Kidney (tissue), 13 donors: ENCODE measurements at regions not wholly inside any gene's neighbourhood (a gene's known extent, or its start where the extent isn't known, plus 50 kb on each side); places are given as distances from the start of the nearest gene placed in this dataset.
"Not testable (repeated sequence)": the region's sequence is repeated elsewhere in the genome, so short reads cannot be mapped to it uniquely, and the experiment has no call there.

Source experiments
- DNase-seq, 5 donors: peaks; one replicate each; pipeline ENCODE4 v3.0.0-alpha.2; 2013 to 2020
- FAIRE-seq: peaks from 2 replicates; lab custom pipeline; 2012; peaks lifted over from hg19 to GRCh38; lab: Jason Lieb, UNC
- H3K27ac ChIP-seq, 2 donors: one replicate each; pipeline ENCODE4 v1.7.0; 2013; ENCODE audit warnings: low read depth in 2 of 2, low read length in 2 of 2, inconsistent platforms in 1 of 2
- H3K27me3 ChIP-seq: one replicate; pipeline ENCODE4 v1.7.1; 2013; ENCODE audit warnings: low read length, inconsistent platforms; ENCODE audit not compliant: control insufficient read depth, insufficient read depth
- H3K36me3 ChIP-seq, 3 donors: one replicate each; pipeline versions ENCODE4 v1.7.0 to v1.7.1; 2013; ENCODE audit warnings: low read length in 3 of 3, control low read depth in 1 of 3, inconsistent platforms in 1 of 3; ENCODE audit not compliant: insufficient read depth in 3 of 3, control insufficient read depth in 2 of 3
- H3K4me1 ChIP-seq, 3 donors: one replicate each; pipeline versions ENCODE4 v1.7.0 to v1.7.1; 2013; ENCODE audit warnings: low read length in 3 of 3, inconsistent platforms in 1 of 3, low read depth in 1 of 3; ENCODE audit not compliant: control insufficient read depth in 2 of 3, insufficient read depth in 2 of 3
- H3K4me3 ChIP-seq, 3 donors: one replicate each; pipeline versions ENCODE4 v1.7.0 to v1.8.1; 2013; ENCODE audit warnings: low read length in 3 of 3, control low read depth in 1 of 3, inconsistent platforms in 1 of 3
- H3K9ac ChIP-seq, 3 donors: one replicate each; pipeline versions ENCODE4 v1.7.0 to v1.7.1; 2013; ENCODE audit warnings: low read length in 3 of 3, control low read depth in 1 of 3, inconsistent platforms in 1 of 3
- H3K9me3 ChIP-seq, 3 donors: one replicate each; pipeline versions ENCODE4 v1.7.0 to v1.7.1; 2013; ENCODE audit warnings: low read length in 3 of 3, control low read depth in 1 of 3, inconsistent platforms in 1 of 3; ENCODE audit not compliant: control insufficient read depth in 2 of 3, insufficient read depth in 1 of 3
- CTCF ChIP-seq: IDR thresholded peaks from 3 replicates; pipeline ENCODE4 v1.5.1; 2012; ENCODE audit warnings: mild to moderate bottlenecking, moderate library complexity, borderline replicate concordance; ENCODE audit not compliant: insufficient read depth; ENCODE audit errors: extremely low read depth
- intact Hi-C: fragments of 100-400 bp; cut with DNase I; formaldehyde crosslinking; loops from one replicate; pipeline ENCODE4 v1.11.1; 2022
- donor health status: control.
- donor health status: control.
- donor health status: control.
- donor health status: control.
- donor health status: control.
- donor health status: DM: yes; HTN: yes; CAD: no.
- donor health status: Normal renal cell carcinoma (clear cell type).

GRCh38 chr4:11663114-11663513 lies 234.4 kb upstream of the HS3ST1 start:
- intact Hi-C loops, result no loop called here
- no peak overlapping the region for H3K27ac ChIP-seq
- H3K36me3 ChIP-seq, result no peaks in the 10 kb centered on the region
- no peak overlapping the region for H3K4me3 ChIP-seq
- no peaks in the 10 kb centered on the region for H3K4me1 ChIP-seq
- no peak for FAIRE-seq
- no peak for TF ChIP-seq CTCF
- H3K9me3 ChIP-seq, result no peaks in the 10 kb centered on the region
- H3K9ac ChIP-seq, result no peak overlapping the region
- DNase-seq, result no peak
- no peaks in the 10 kb centered on the region for H3K27me3 ChIP-seq

- Histone ChIP-seq H3K27ac (no peak overlapping the region), H3K9ac (peak overlapping the region in 1 of 3 donors; percentile 10), H3K36me3 (no peaks in the 10 kb centered on the region), H3K9me3 (no peaks in the 10 kb centered on the region), H3K27me3 (no peaks in the 10 kb centered on the region), H3K4me1 (no peaks in the 10 kb centered on the region), H3K4me3 (peak overlapping the region; percentile 13 to 57 (median 45))
- FAIRE-seq, result no peak
- DNase-seq, result peak in 4 of 5 donors; percentile 37 to 76 (median 52)
- TF ChIP-seq CTCF, result no peak
- intact Hi-C loops, result no loop called here
Observed at GRCh38 chr4:11650801-11651596, 222.3 kb upstream of the HS3ST1 start.

- H3K27me3 ChIP-seq, result no peaks in the 10 kb centered on the region
- H3K4me3 ChIP-seq, result no peak overlapping the region
- FAIRE-seq (no peak), DNase-seq (no peak)
- no peak for TF ChIP-seq CTCF
- no peaks in the 10 kb centered on the region for H3K4me1 ChIP-seq
- H3K9ac ChIP-seq, result no peak overlapping the region
- no peak overlapping the region for H3K27ac ChIP-seq
- H3K9me3 ChIP-seq, result no peaks in the 10 kb centered on the region
- intact Hi-C loops, result no loop called here
- H3K36me3 ChIP-seq, result no peaks in the 10 kb centered on the region
Observed at GRCh38 chr4:11647433-11647832, 218.7 kb upstream of the HS3ST1 start.

GRCh38 chr4:11643081-11643480 lies 214.4 kb upstream of the HS3ST1 start:
- H3K9ac ChIP-seq, H3K4me3 ChIP-seq, DNase-seq, H3K36me3 ChIP-seq, H3K27ac ChIP-seq, FAIRE-seq, H3K4me1 ChIP-seq, H3K27me3 ChIP-seq, H3K9me3 ChIP-seq, intact Hi-C loops: not testable (repeated sequence)
